ENCODE measurements at regions not wholly inside any gene's neighbourhood (a gene's known extent, or its start where the extent isn't known, plus 50 kb on each side); places are given as distances from the start of the nearest gene placed in this dataset.

GRCh38 chr14:54191846-54192245, 205.0 kb upstream of the CDKN3 start:
- H3K27me3 ChIP-seq: no peaks in the 10 kb centered on the region
- no peaks in the 10 kb centered on the region for H3K36me3 ChIP-seq
- WGBS (ENCODE audit: insufficient coverage, low coverage, low lambda C conversion rate, missing lambda C conversion rate): 71% methylated on average over 2 of the region's 2 CpGs
- H3K4me3 ChIP-seq: no peak overlapping the region
- ATAC-seq (no peak), DNase-seq (no peak)
- H3K4me1 ChIP-seq: no peaks in the 10 kb centered on the region
- H3K27ac ChIP-seq: no peak overlapping the region
- intact Hi-C loops (cut with DNase I): no loop called here
- TF ChIP-seq, protein P1, sequence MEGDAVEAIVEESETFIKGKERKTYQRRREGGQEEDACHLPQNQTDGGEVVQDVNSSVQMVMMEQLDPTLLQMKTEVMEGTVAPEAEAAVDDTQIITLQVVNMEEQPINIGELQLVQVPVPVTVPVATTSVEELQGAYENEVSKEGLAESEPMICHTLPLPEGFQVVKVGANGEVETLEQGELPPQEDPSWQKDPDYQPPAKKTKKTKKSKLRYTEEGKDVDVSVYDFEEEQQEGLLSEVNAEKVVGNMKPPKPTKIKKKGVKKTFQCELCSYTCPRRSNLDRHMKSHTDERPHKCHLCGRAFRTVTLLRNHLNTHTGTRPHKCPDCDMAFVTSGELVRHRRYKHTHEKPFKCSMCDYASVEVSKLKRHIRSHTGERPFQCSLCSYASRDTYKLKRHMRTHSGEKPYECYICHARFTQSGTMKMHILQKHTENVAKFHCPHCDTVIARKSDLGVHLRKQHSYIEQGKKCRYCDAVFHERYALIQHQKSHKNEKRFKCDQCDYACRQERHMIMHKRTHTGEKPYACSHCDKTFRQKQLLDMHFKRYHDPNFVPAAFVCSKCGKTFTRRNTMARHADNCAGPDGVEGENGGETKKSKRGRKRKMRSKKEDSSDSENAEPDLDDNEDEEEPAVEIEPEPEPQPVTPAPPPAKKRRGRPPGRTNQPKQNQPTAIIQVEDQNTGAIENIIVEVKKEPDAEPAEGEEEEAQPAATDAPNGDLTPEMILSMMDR (IDR thresholded peaks at IDR 0.05): no peak
- TF ChIP-seq POLR2A (IDR thresholded peaks at IDR 0.05): no peak
- no peaks in the 10 kb centered on the region for H3K9me3 ChIP-seq

GRCh38 chr14:54192610-54193009, 204.2 kb upstream of the CDKN3 start:
- WGBS (ENCODE audit: insufficient coverage, low coverage, low lambda C conversion rate, missing lambda C conversion rate): 29% methylated on average over 1 of the region's 2 CpGs
- DNase-seq (no peak), ATAC-seq (no peak)
- Histone ChIP-seq H3K27ac (no peak overlapping the region), H3K27me3 (no peaks in the 10 kb centered on the region), H3K4me3 (no peak overlapping the region), H3K4me1 (peaks cover 0 to 6% (median 0%) of the 10 kb centered on the region in 4 donors), H3K36me3 (no peaks in the 10 kb centered on the region), H3K9me3 (no peaks in the 10 kb centered on the region)
- TF ChIP-seq, protein P1 (IDR thresholded peaks at IDR 0.05): no peak
- no peak for TF ChIP-seq POLR2A (IDR thresholded peaks at IDR 0.05)
- intact Hi-C loops (cut with DNase I): no loop called here

DNA sequence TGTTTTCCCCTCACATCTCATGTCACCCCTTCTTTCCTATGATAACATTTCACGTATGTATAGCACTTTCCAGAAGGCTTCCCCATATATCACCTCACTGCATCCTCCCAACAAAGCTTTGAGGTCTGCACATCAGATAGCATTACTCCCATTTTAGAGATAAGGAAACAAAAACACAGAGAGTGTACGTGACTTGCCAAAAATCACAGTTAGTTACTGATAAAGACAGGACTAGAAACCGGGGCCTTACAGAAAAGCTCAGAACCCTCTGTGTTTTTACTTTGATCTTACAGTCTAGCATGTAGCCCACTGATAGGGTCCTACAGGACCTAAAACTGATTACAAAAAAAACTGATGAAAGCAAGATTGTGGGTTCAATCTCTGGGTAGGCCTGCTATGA, 202.9 kb upstream of the CDKN3 start:
- H3K36me3 ChIP-seq: no peaks in the 10 kb centered on the region

DNA sequence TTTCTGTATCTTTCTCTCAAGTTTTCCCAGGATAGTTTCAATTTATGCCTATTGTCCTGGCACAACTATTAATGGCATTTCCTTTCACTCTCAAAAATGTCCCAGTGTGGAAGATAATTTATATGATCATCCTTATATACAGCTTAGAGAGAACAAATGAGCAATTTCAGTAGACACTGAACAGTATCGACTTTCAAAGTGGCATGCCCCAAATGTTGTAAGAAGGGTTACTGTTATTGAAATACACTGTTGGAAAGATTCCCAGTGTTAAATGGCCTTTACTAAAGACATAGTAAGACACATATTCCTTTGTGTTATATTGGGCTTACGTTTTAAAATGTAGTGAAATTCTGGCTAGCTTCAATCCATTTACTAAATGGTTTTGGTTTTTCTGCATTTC, 202.3 kb upstream of the CDKN3 start:
- Histone ChIP-seq H3K9me3 (no peaks in the 10 kb centered on the region), H3K4me1 (peaks cover 0 to 8% (median 0%) of the 10 kb centered on the region in 4 donors), H3K27me3 (no peaks in the 10 kb centered on the region), H3K36me3 (no peaks in the 10 kb centered on the region), H3K27ac (no peak overlapping the region), H3K4me3 (no peak overlapping the region)
- TF ChIP-seq, protein P1 (IDR thresholded peaks at IDR 0.05): no peak
- TF ChIP-seq POLR2A (IDR thresholded peaks at IDR 0.05): no peak
- ATAC-seq: no peak
- no peak for DNase-seq
- intact Hi-C loops (cut with DNase I): no loop called here
- WGBS (ENCODE audit: insufficient coverage, low coverage, low lambda C conversion rate, missing lambda C conversion rate): 82% methylated on average over 2 of the region's 2 CpGs

More for the DNA sequence above, 202.9 kb upstream of the CDKN3 start:
- no peak for TF ChIP-seq POLR2A (IDR thresholded peaks at IDR 0.05)
- TF ChIP-seq, protein P1 (IDR thresholded peaks at IDR 0.05): no peak
- H3K27me3 ChIP-seq: no peaks in the 10 kb centered on the region
- no peaks in the 10 kb centered on the region for H3K9me3 ChIP-seq
- WGBS (ENCODE audit: insufficient coverage, low coverage, low lambda C conversion rate, missing lambda C conversion rate): 53% methylated on average over 3 of the region's 3 CpGs
- intact Hi-C loops (cut with DNase I): no loop called here
- DNase-seq (no peak), ATAC-seq (no peak)
- no peak overlapping the region for H3K27ac ChIP-seq
- H3K4me3 ChIP-seq: no peak overlapping the region
- H3K4me1 ChIP-seq: peaks cover 0 to 8% (median 0%) of the 10 kb centered on the region in 4 donors

DNA sequence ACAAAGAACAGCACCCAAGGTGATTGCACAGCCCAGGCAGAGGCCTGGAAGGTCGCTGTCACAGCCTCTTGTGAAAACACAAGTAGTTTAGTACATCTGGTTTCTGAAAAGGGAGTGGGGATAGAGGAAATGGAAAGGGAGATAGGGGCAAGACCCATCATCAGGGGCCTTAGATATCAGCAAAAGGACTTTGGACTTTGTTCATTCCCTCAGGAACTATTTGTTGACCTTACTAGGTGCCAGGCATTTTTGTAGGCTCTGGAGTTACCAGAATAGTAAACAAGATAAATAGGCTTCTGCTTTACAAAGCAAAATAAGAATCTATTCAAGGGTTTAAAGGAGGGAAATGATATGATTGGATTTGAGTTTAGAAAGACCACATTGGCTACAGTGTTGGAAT, 199.4 kb upstream of the CDKN3 start:
- H3K27ac ChIP-seq: no peak overlapping the region
- no peaks in the 10 kb centered on the region for H3K27me3 ChIP-seq
- intact Hi-C loops (cut with DNase I): no loop called here
- TF ChIP-seq POLR2A (IDR thresholded peaks at IDR 0.05): no peak
- TF ChIP-seq, protein P1 (IDR thresholded peaks at IDR 0.05): no peak
- H3K9me3 ChIP-seq: no peaks in the 10 kb centered on the region
- DNase-seq: no peak
- peak; percentile 67 to 85 (median 72) for ATAC-seq
- peaks cover 0 to 8% (median 0%) of the 10 kb centered on the region in 4 donors for H3K4me1 ChIP-seq
- no peaks in the 10 kb centered on the region for H3K36me3 ChIP-seq
- WGBS (ENCODE audit: insufficient coverage, low coverage, low lambda C conversion rate, missing lambda C conversion rate): 50% methylated on average over 1 of the region's 1 CpG
- no peak overlapping the region for H3K4me3 ChIP-seq

Data from right lobe of liver (tissue), 6 donors.